SK-N-SH (cell line): ENCODE measurements at regions not wholly inside any gene's neighbourhood (a gene's known extent, or its start where the extent isn't known, plus 50 kb on each side); places are given as distances from the start of the nearest gene placed in this dataset.

Experiments
- CTCF ChIA-PET: fragments of 300-600, 350-600 bp; formaldehyde crosslinking; extraction: SDS; loops from one replicate; lab custom pipeline; 2021; lab: Yijun Ruan, JAX
- POLR2A ChIA-PET: fragments of 350-600 bp; sonication (Branson Sonifier 250); formaldehyde crosslinking; extraction: SDS; loops from one replicate; lab custom pipeline; 2020; ENCODE audit warnings: antibody characterized with exemption, inconsistent platforms; lab: Yijun Ruan, JAX
- DNase-seq: peaks from one replicate; pipeline ENCODE4 v3.0.0; 2012
- H2AFZ ChIP-seq: fragments of 200-600 bp; sonication (generic); 2 replicates; pipeline ENCODE4 v1.8.1; 2016; ENCODE audit warnings: antibody characterized with exemption, mild to moderate bottlenecking, low read depth
- H3F3A ChIP-seq: fragments of 200-600 bp; sonication (generic); replicated peaks from 2 replicates; pipeline ENCODE3; 2016; ENCODE audit warnings: antibody characterized with exemption, mild to moderate bottlenecking; ENCODE audit not compliant: insufficient read depth
- H3K27ac ChIP-seq, 2 experiments: fragments of 200-500 bp in 1 of 2; fragments of 200-600 bp in 1 of 2; sonication (Bioruptor generic) in 1 of 2; sonication (generic), shearing (Covaris generic) in 1 of 2; 2 replicates each; pipeline versions ENCODE4 v1.5.1 to v1.6.1; 2014 to 2016; ENCODE audit warnings: low read depth in 2 of 2, inconsistent platforms in 1 of 2, low read length in 1 of 2, mild to moderate bottlenecking in 1 of 2, mixed read lengths in 1 of 2
- H3K27me3 ChIP-seq: fragments of 200-600 bp; sonication (generic), shearing (Covaris generic); 2 replicates; pipeline ENCODE4 v1.6.1; 2016; ENCODE audit warnings: mixed run types; ENCODE audit not compliant: insufficient read depth
- H3K36me3 ChIP-seq, 2 experiments: fragments of 200-500 bp in 1 of 2; fragments of 200-600 bp in 1 of 2; sonication (Bioruptor generic) in 1 of 2; sonication (generic) in 1 of 2; replicated peaks in 1 of 2; 2 replicates each; pipeline versions ENCODE3 to v1.5.1; 2014 to 2016; ENCODE audit warnings: low read length in 1 of 2, mild to moderate bottlenecking in 1 of 2; ENCODE audit not compliant: insufficient read depth in 2 of 2, control insufficient read depth in 1 of 2
- H3K4me1 ChIP-seq, 2 experiments: fragments of 200-500 bp in 1 of 2; fragments of 200-600 bp in 1 of 2; sonication (Bioruptor generic) in 1 of 2; sonication (generic), shearing (Covaris generic) in 1 of 2; 2 replicates each; pipeline versions ENCODE4 v1.5.1 to v1.6.1; 2014 to 2016; ENCODE audit warnings: low read depth in 1 of 2, low read length in 1 of 2, mixed run types in 1 of 2; ENCODE audit not compliant: insufficient read depth in 2 of 2, control insufficient read depth in 1 of 2
- H3K4me2 ChIP-seq: fragments of 200-600 bp; sonication (generic), shearing (Covaris generic); 2 replicates; pipeline ENCODE4 v1.6.1; 2017; ENCODE audit warnings: mixed run types
- H3K4me3 ChIP-seq, 2 experiments: fragments of 200-500 bp in 1 of 2; fragments of 200-600 bp in 1 of 2; sonication (Bioruptor generic) in 1 of 2; sonication (generic), shearing (Covaris generic) in 1 of 2; 2 replicates each; pipeline versions ENCODE4 v1.5.1 to v1.8.1; 2014 to 2016; ENCODE audit warnings: low read depth in 2 of 2, inconsistent platforms in 1 of 2, low read length in 1 of 2, mild to moderate bottlenecking in 1 of 2, mixed read lengths in 1 of 2, moderate library complexity in 1 of 2
- H3K79me2 ChIP-seq: fragments of 200-600 bp; sonication (generic); 2 replicates; pipeline ENCODE4 v1.8.1; 2017; ENCODE audit warnings: mild to moderate bottlenecking; ENCODE audit not compliant: insufficient read depth
- H3K9ac ChIP-seq: fragments of 200-600 bp; sonication (generic); 2 replicates; pipeline ENCODE4 v1.6.1; 2017; ENCODE audit warnings: mixed run types
- H3K9me2 ChIP-seq: fragments of 200-600 bp; sonication (generic); 2 replicates; pipeline ENCODE4 v1.6.1; 2017; ENCODE audit warnings: mixed run types
- H3K9me3 ChIP-seq: fragments of 200-600 bp; sonication (generic); 2 replicates; pipeline ENCODE4 v1.6.1; 2017; ENCODE audit warnings: mixed run types, mild to moderate bottlenecking, moderate library complexity
- H4K20me1 ChIP-seq: fragments of 200-600 bp; sonication (generic); 2 replicates; pipeline ENCODE4 v1.6.1; 2017; ENCODE audit warnings: mild to moderate bottlenecking, mixed run types; ENCODE audit not compliant: insufficient read depth
- ELF1 ChIP-seq: IDR thresholded peaks from 2 replicates; pipeline ENCODE4 v1.4.0; 2012
- EP300 ChIP-seq, 2 experiments: IDR thresholded peaks; 2 replicates each; pipeline versions ENCODE4 v1.4.0 to v1.6.1; 2012; ENCODE audit warnings: borderline replicate concordance in 1 of 2, low read depth in 1 of 2, low read length in 1 of 2
- EZH2phosphoT487 ChIP-seq: fragments of 200-600 bp; sonication (generic); IDR thresholded peaks from 2 replicates; pipeline ENCODE4 v1.6.1; 2017; ENCODE audit warnings: low read depth, mixed run types, mild to moderate bottlenecking, antibody characterized with exemption, moderate library complexity, borderline replicate concordance
- FOXJ3 ChIP-seq: sonication (generic); formaldehyde crosslinking; IDR thresholded peaks from 2 replicates; pipeline ENCODE4 v1.5.1; 2020; ENCODE audit warnings: mild to moderate bottlenecking, missing genetic modification reagents
- FOXM1 ChIP-seq: IDR thresholded peaks from 2 replicates; pipeline ENCODE4 v1.4.0; 2012; ENCODE audit warnings: low read depth, mild to moderate bottlenecking
- GATA2 ChIP-seq: sonication (generic); formaldehyde crosslinking; IDR thresholded peaks from 2 replicates; pipeline ENCODE4 v1.5.0; 2020; ENCODE audit warnings: mild to moderate bottlenecking, missing genetic modification reagents
- IRF3 ChIP-seq: fragments of 150-350 bp; IDR thresholded peaks from 2 replicates; pipeline ENCODE4 v1.6.1; 2016; ENCODE audit warnings: mild to moderate bottlenecking, low read depth, low read length
- JUND ChIP-seq: IDR thresholded peaks from 2 replicates; pipeline ENCODE4 v1.4.0; 2012
- MAX ChIP-seq: IDR thresholded peaks from 2 replicates; pipeline ENCODE4 v1.4.0; 2012; ENCODE audit warnings: low read depth
- MXI1 ChIP-seq: IDR thresholded peaks from 2 replicates; pipeline ENCODE4 v1.6.1; 2012; ENCODE audit warnings: mild to moderate bottlenecking, low read depth, low read length, improper control_type of control experiment
- NRF1 ChIP-seq: IDR thresholded peaks from 2 replicates; pipeline ENCODE4 v1.6.1; 2012; ENCODE audit warnings: low read depth, mild to moderate bottlenecking, low read length
- POLR2AphosphoS5 ChIP-seq: IDR thresholded peaks from 2 replicates; pipeline ENCODE4 v1.6.1; 2012; ENCODE audit warnings: low read depth, low read length
- RAD21 ChIP-seq: IDR thresholded peaks from 2 replicates; pipeline ENCODE4 v1.6.1; 2012; ENCODE audit warnings: mild to moderate bottlenecking, low read length
- REST ChIP-seq: IDR thresholded peaks from 2 replicates; pipeline ENCODE4 v1.6.1; 2012; ENCODE audit warnings: mild to moderate bottlenecking, low read depth, low read length, moderate library complexity
- RFX5 ChIP-seq: IDR thresholded peaks from 2 replicates; pipeline ENCODE4 v1.6.1; 2012; ENCODE audit warnings: mild to moderate bottlenecking, improper control_type of control experiment, low read length
- SIN3A ChIP-seq: IDR thresholded peaks from 2 replicates; pipeline ENCODE4 v1.6.1; 2012; ENCODE audit warnings: low read depth, mild to moderate bottlenecking, low read length, moderate library complexity, borderline replicate concordance
- SMC3 ChIP-seq: IDR thresholded peaks from 2 replicates; pipeline ENCODE4 v1.6.1; 2012; ENCODE audit warnings: low read depth, low read length, improper control_type of control experiment
- TCF12 ChIP-seq: IDR thresholded peaks from 2 replicates; pipeline ENCODE4 v1.4.0; 2012
- TEAD4 ChIP-seq: IDR thresholded peaks from 2 replicates; pipeline ENCODE4 v1.4.0; 2012; ENCODE audit warnings: mild to moderate bottlenecking, borderline replicate concordance; ENCODE audit not compliant: insufficient read depth
- USF1 ChIP-seq: IDR thresholded peaks from 2 replicates; pipeline ENCODE4 v1.4.0; 2012; ENCODE audit warnings: low read depth, borderline replicate concordance
- WGBS: methylation state at CpG from one replicate; pipeline ENCODE4 v1.1.6; 2017; ENCODE audit warnings: low lambda C conversion rate; 5-methylcytosine and 5-hydroxymethylcytosine counted together

- Histone ChIP-seq H3K36me3 (no peaks in the 10 kb centered on the region), H3K27ac (no peak overlapping the region), H3K79me2 (no peaks in the 10 kb centered on the region), H3K9ac (no peak overlapping the region), H3F3A (no peaks in the 10 kb centered on the region), H3K4me1 (peaks cover 0 to 2% of the 10 kb centered on the region in 2 experiments; a peak in 1 of 4 replicates), H3K4me3 (no peak overlapping the region), H3K4me2 (no peak overlapping the region), H3K9me3 (no peaks in the 10 kb centered on the region), H4K20me1 (no peaks in the 10 kb centered on the region), H2AFZ (no peak overlapping the region), H3K9me2 (no peaks in the 10 kb centered on the region), H3K27me3 (no peaks in the 10 kb centered on the region)
- ChIA-PET POLR2A (no interaction called here), CTCF (interaction anchor here (1.0 kb wide), 1 partner anchor 23 kb away, joined by 3 read pairs; no protein-coding TSS in a partner anchor)
- DNase-seq = no peak
- WGBS = 63% methylated on average over 5 of the region's 5 CpGs
- no peak for TF ChIP-seq MAX
- no peak for TF ChIP-seq JUND
- no peak for TF ChIP-seq RAD21
- no peak for TF ChIP-seq USF1
- TF ChIP-seq MXI1 = no peak
- TF ChIP-seq FOXM1 = no peak
- TF ChIP-seq ELF1 = no peak
- no peak for TF ChIP-seq REST
- no peak for TF ChIP-seq GATA2 (CRISPR knock-in tag)
- TF ChIP-seq TEAD4 = no peak
- no peak for TF ChIP-seq EP300 (IDR thresholded peaks at IDR 0.05; ENCODE audit: borderline replicate concordance in 1 of 2, low read depth in 1 of 2, low read length in 1 of 2)
- TF ChIP-seq TCF12 = no peak
- no peak for TF ChIP-seq NRF1
- TF ChIP-seq EZH2phosphoT487 = no peak
- no peak for TF ChIP-seq RFX5
- TF ChIP-seq SIN3A = no peak
- TF ChIP-seq SMC3 = no peak
- TF ChIP-seq POLR2AphosphoS5 = no peak
- TF ChIP-seq IRF3 = no peak
- TF ChIP-seq FOXJ3 (CRISPR knock-in tag) = no peak
- TF ChIP-seq, all 33 proteins: peak for 0
These were observed 87.7 kb downstream of the CEBPB start for GRCh38 chr20:50278377-50278683.
